ENCODE measurements at regions not wholly inside any gene's neighbourhood (a gene's known extent, or its start where the extent isn't known, plus 50 kb on each side); places are given as distances from the start of the nearest gene placed in this dataset.
A peak's percentile ranks its signal among the peaks of the same experiment; 100 is the strongest.

DNA sequence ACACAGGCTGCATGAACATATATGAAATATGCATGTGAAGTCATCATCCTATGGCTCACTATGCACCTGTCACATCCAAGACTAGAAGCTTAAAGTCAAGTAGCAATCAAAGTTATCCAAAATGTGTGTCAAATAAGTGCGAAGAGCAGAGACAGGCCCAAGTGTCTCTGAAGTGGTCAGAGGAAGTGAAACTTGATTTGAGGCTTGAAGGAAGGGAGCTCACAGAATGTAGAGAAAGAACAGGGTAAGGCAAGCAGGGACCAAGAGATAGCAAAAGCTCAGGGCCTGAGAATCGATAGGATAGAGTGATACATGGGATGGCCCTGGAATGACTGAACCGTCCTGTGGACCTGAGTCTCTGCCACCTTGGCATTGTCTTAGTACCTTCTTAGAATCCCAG, 274.3 kb upstream of the TRPC7 start:
- FAIRE-seq (peak; percentile 64), DNase-seq (ENCODE audit: extremely low spot score, insufficient read length, low read depth) (no peak)

DNA sequence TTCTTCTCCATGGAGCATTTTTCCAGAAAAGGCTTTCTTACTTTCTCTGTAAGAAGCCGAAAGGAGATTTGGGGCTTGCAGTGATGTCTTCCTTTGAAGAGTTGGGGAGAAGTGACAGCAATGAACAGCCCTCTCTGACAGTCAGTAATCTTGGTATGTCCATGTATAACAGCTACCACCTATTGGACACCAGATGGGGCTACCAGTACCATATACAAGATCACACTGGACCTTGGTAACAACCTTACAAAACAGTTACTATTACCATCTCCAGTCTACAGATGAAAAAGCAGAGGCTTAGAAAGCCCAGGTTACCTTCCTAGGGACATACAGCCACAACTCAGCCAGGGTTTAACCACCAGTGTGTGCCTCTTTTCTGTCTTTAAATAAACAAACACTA, 272.7 kb upstream of the TRPC7 start:
- DNase-seq (ENCODE audit: extremely low spot score, insufficient read length, low read depth) (no peak), FAIRE-seq (no peak)

DNA sequence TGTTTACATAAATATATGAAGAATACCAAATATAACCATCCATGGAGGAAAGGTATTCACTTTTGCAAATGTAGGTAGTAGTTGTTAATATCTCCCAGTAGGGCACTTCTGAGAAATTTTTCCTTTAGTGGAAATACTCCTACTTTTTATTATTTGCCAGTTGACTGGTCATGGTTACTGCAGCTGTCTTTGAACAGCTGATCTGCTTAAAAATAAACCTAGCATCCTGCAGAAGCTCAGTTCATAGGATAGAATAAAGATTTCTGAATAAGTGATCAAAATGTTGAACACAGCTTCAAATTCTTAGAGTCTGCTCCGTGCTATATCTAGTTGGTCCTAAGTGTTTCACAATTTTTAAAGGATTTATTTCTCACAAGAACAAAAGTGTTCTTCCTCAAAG, 270.7 kb upstream of the TRPC7 start:
- FAIRE-seq (no peak), DNase-seq (ENCODE audit: extremely low spot score, insufficient read length, low read depth) (no peak)

DNA sequence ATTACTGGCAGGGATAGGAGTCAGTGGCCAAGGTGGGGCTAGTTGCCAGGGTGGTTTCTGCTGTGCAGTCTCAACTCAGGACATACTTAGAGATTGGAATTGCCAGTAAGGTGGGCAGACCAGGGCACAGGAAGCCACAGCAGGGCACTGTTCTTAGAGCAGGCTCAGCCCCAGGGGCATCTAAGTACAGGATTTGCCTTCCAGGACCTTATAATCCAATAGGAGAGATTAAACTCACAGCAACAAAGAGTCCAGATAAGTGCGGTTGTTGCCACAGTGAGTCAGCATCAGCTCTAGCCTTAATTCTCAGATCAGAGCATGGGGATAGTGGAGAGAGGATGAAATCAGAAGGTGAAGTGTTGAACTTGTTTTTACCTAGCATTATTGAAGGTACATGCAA, 265.8 kb upstream of the TRPC7 start:
- no peak for FAIRE-seq
- no peak for DNase-seq (ENCODE audit: extremely low spot score, insufficient read length, low read depth)

DNA sequence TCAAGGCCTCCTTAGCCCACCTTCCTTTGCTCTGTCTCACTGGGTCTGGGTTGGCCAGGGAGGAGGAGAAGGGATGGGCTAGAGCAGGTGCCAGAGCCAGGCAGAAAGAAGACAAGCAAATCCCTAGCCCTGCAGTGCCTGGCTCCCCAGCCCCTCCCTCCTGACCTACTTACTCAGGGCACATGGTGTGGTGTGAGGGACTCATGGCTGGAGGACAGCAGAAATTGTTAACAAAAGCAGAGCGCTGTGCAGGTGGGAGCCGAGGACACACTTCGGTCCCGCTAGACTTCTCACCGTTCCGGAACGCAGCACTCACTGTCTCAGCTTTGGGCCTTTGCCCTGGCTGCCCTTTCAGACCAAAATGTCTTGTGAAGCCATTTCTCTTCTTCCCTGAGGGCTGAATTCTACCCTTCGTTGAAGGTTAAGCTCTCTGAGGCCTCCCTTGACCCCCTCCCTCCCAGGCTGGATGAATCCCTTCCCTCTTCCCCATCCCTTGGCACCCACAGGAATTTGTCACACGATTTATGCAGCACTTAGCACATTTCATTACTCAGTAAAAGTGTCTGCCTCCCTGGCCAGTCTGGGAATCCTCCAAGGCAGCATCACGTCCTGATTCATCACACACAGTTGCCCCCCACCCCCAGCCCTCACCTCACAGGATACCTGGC, 263.9 kb upstream of the TRPC7 start:
- FAIRE-seq (no peak), DNase-seq (ENCODE audit: extremely low spot score, insufficient read length, low read depth) (no peak)

DNA sequence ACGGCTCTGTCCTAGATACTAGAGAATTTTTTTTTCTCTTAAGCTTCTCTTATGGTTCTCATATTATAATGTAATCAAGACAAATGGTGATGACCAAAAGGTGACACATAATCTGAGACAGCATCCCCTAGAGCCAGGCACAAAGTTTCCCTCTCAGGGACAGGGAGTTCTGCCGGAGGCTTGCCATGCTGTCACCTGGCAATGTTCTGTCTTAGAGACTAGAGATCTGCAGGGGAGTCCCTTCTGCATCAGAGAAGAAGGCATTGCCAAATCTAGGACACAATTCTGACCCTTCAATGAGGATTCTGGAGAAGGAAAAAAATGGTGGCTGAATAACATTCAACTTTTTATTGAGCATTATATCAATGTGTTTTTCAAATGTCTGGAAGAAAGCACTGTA, 261.2 kb upstream of the TRPC7 start:
- FAIRE-seq (no peak), DNase-seq (ENCODE audit: extremely low spot score, insufficient read length, low read depth) (no peak)

DNA sequence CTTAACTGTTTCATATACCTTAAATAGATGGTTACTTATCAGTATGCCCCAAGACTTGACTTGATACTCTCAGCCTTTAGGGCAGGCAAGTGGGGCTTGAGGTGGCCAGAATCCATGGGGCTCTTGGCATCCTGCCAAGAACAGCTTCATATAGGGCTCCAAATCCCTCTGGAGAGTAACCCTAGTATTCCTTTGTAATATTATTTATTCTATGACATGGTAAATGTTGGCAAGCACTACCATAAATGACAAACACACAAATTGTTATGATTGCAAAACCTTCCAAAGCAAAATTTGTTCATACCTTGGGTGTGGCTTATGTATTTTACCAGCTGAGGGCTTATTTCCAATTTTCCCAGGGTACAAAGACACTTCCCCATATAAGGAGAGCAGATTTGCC, 257.4 kb upstream of the TRPC7 start:
- FAIRE-seq (no peak), DNase-seq (ENCODE audit: extremely low spot score, insufficient read length, low read depth) (no peak)

DNA sequence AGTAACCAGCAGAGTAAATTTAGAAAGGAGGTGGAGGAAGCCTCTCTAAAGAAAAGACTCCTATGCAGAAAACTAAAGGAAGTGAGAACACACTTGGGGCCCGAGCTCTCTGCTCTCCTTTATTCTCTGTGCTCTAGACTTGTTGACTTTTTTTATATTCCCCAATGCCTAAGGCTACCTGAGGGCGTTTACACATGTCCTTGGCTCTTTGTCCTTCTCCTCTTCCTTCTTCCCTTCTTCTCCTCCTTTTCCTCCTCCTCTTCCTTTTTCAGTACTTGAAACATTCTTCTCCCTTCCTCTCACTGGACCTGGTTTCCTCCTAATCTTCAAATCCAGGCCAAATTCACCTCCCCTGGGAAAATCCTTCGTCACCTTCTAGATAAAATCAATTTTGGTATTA, 256.4 kb upstream of the TRPC7 start:
- DNase-seq (ENCODE audit: extremely low spot score, insufficient read length, low read depth) (no peak), FAIRE-seq (no peak)

DNA sequence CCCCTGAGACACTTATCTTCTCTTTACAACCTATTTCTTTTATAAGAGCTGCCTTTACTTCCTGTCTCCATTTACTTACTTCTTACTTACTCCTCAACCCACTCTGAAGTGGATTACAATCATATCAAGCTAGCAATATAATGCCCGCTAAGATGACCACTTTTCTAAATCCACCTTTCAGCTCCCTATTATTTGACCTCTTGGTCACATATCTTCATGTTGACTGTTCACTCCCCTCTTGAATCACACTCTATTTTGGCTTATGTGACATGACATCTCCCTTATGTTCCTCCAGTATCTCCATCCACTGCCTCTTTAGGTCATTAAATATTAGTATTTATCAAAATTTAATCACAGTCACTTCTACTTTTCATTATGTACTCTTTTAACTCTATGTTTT, 255.3 kb upstream of the TRPC7 start:
- DNase-seq (ENCODE audit: extremely low spot score, insufficient read length, low read depth) (no peak), FAIRE-seq (no peak)

DNA sequence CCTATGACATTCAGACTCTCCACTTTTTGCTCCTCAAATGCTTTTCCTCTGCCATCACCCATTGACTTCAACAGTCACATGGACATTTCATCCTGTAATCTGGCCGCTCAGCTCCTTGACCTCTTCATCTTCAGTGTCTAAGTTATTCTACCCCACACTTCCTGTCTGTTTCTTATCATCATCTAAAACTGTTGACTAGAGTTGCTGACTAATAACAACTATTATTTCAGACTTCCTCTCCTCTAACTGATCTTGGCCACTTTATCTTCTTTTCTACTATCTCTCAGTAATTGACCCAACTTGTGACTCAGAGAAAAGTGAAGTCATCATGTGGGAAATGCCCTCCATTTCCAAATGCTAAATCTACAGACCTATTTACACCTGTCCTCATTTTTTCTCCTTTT, 254.7 kb upstream of the TRPC7 start:
- DNase-seq (ENCODE audit: extremely low spot score, insufficient read length, low read depth) = no peak
- no peak for FAIRE-seq

DNA sequence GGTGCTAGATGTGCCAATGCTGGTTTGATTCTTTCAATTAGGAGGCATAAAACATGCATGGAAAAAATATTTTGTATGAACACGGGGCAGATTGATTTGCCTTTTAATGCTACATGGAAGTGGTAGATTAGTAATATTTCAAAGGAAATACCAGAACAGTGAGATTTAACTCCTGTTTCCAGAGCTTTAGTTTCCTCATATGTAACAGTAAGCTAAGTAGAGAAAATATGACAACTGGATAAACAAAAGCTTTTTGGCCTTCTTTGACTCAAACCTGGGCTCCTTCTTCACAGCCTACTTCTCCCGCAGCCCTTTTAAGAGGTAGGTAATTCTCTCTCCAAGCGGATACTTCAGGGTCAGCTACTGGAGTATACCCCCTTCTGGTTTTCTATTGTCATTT, 254.2 kb upstream of the TRPC7 start:
- DNase-seq (ENCODE audit: extremely low spot score, insufficient read length, low read depth) = no peak
- FAIRE-seq = no peak

DNA sequence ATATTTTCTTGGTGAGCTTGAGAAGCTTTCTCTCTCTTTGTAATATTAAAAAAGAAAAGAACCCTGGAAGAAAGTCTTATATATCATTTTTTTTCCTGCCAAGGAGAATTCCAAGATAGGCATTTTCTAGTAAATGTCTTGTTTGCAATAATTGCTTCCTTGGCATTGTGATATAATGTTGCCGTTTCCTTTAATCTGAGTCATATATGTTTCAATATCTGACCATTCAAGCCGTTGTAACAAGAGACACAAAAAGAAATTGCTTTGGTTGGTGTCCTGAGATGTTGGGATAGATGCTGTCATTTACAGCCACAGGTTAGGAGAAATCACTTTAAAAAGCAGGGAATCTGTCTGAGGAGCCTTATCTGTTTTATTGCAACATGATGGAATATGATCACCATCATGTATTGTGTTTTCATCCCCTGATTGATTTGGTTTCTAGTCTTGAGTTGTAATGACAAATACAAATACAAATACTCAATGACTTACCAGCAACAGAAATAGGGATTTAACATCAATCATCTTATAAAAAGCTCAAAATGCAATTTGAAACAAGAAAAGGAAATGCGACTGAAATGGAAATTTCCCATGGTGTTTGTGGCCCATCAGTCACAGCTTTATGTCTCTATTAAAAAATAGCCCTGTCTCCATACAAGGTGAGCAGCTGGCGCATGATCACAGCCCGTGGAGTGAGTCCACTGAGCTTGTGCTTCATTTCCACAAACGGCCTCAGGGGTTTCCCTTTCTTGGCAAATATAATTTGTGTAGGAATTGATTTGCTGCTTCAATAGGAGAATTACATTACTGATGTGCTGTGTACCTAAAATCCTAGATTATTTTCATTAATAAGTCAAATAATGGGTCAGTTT, 250.1 kb upstream of the TRPC7 start:
- FAIRE-seq (no peak), DNase-seq (ENCODE audit: extremely low spot score, insufficient read length, low read depth) (no peak)

DNA sequence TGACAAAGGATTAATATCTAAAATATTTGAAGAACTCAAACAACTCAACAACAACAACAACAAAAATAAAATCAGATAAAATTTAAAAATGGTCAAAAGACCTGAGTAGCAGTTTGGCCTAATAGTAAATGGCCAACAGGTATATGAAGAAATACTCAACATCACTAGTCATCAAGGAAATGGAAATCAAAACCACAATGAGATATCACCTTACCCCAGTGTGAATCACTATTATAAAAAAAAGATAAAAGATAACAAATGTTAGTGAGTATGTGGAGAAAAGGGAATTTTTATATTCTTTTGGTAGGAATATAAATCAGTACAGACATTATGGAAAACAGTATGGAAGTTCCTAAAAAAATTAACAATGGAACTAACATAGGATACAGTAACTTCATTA, 247.9 kb upstream of the TRPC7 start:
- no peak for FAIRE-seq
- no peak for DNase-seq (ENCODE audit: extremely low spot score, insufficient read length, low read depth)

DNA sequence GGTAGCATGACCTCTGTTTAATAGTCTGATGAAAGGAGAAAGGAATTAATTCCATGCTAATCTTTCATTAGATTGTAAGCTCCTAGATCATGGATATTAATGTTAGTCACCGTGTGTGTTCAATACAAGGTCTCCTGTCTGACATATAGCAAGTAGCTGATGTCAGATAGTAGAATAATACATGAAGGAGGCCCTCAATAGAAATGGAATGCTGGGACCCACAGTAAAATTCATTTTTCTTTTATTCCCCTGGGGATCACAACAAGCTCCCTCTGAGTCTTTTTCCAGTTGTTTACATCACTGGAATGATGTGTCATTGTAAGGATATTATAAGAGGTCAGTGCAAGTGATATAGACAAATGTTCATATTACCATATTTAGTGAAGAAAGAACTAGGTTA, 240.3 kb upstream of the TRPC7 start:
- DNase-seq (ENCODE audit: extremely low spot score, insufficient read length, low read depth) (no peak), FAIRE-seq (no peak)

DNA sequence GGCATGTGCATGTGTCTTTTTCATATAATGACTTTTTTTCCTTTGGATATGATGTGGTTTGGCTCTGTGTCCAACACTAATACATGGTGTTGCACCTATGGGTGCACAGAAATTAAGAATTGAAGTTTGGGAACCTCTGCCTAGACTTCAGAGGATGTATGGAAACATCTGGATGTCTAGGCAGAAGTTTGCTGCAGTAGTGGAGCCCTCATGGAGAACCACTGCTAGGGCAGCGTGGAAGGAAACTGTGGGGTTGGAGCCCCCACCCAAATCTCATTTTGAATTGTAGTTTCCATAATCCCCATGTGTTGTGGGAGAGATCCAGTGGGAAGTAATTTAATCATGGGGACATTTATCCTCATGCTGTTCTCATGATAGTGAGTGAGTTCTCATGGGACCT, 235.0 kb upstream of the TRPC7 start:
- no peak for DNase-seq (ENCODE audit: extremely low spot score, insufficient read length, low read depth)
- FAIRE-seq = no peak

DNA sequence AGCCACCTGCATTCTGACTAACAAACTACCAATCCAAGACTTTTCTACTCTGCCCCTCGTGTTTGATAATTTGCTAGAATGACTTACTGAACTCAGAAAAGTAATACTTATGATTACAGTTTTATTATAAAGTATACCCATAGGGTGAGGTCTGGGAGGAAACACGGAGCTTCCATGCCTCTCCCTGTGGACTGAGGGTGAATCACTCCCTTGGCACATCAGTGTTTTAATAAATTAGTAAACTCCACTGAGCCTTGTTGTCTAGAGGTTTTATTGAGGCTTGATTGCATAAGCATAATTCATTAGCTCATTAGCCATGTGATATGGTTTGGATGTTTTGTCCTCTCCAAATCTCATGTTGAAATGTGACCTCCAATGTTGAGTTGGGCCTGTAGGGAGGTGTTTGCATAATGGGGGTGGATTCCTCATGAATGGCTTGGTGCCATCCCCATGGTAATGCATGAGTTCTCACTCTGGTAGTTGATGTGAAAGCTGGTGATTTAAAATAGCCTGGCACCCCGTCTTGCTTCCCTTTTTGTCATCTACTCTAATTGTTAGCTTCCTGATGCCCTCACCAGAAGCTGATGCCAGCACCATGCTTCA, 233.6 kb upstream of the TRPC7 start:
- DNase-seq (ENCODE audit: extremely low spot score, insufficient read length, low read depth) (no peak), FAIRE-seq (no peak)

DNA sequence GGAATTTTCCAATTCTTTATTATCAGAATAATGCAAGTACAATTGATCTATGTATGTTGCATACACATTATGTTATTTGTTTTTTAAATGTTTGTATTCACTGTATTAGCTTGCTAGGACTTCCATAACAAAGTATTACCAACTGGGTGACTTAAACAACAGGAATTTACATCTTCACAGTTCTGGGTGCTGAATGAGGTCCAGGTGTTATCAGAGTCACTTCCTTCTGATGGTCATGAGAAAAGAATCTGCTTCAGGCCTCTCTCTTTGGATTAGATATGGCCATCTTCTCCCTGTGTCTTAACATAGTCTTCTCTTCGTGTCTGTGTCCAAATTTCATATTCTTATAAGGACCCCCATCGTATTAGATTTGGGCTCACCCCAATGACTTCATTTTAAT, 229.1 kb upstream of the TRPC7 start:
- DNase-seq (ENCODE audit: extremely low spot score, insufficient read length, low read depth) = no peak
- no peak for FAIRE-seq

DNA sequence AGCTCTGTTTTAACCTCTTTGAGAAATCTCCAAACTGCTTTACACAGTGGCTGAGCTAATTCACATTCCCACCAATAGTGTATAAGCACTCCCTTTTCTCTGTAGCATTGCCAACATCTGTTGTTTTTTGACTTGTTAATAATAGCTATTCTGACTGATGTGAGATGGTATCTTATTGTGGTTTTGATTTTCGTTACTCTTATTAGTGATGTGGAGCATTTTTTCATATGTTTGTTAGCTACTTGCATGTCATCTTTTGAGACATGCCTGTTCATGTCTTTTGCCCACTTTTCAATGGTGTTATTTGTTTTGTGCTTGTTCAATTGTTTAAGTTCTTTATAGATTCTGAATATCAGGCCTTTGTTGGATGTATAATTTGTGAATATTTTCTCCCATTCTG, 225.2 kb upstream of the TRPC7 start:
- no peak for FAIRE-seq

DNA sequence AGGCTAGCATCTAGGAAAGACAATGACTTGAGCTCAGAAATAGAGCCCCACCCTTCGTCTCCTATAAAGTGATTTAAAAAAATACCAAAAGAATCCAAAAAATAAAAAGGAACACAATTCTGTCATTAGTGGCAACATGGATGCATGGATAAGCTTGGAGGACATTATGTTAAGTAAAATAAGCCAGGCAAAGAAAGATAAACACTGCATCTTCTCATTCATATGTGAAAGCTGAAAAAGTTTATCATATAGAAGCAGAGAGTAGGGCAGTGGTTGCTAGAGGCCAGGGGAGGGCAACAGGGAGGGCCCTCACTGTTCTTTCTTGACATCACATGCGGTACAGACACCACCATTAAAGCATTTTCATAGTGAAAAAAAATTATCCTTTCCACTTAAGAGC, 220.9 kb upstream of the TRPC7 start:
- FAIRE-seq (no peak), DNase-seq (ENCODE audit: extremely low spot score, insufficient read length, low read depth) (no peak)

More for the DNA sequence above, 225.2 kb upstream of the TRPC7 start:
- DNase-seq (ENCODE audit: extremely low spot score, insufficient read length, low read depth) = no peak

DNA sequence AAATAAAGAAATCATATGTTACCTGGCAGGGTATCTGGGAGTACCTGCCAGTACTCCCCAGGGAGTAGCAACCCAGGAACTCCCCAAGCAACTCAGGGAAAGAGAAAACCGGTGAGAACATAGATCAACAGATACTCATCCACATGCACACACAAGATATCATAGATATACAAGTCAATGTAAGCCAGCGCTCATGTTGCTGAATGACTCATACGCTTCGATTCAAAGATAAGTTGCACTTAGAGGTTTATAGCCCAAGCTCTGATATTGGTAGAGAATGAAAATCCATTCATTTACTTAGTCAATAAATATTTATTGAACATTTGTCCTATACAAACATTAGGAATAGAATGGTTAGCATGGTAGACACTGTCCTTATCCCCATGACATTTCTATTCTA, 219.1 kb upstream of the TRPC7 start:
- DNase-seq (ENCODE audit: extremely low spot score, insufficient read length, low read depth) (no peak), FAIRE-seq (no peak)

DNA sequence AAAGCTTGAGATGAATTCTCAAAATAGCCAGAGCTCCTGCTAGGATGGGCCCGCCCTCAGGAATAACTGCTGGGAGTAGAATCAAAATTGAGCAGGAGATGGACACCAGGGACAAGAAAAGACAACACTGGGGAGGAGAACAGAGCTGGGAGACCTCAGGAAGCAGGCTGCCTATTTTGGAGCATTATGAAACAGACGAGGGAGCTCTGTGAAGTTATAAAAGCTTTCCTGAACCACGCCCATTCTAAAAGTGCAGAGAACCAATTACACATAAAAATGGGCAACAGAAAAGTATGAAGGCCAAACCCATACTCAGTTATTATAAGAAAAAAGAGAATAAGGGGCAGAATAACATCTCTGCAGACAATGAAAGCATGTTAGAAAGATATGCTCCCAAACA, 213.9 kb upstream of the TRPC7 start:
- no peak for FAIRE-seq
- DNase-seq (ENCODE audit: extremely low spot score, insufficient read length, low read depth) = no peak
